ENCODE measurements at regions not wholly inside any gene's neighbourhood (a gene's known extent, or its start where the extent isn't known, plus 50 kb on each side); places are given as distances from the start of the nearest gene placed in this dataset.

DNA sequence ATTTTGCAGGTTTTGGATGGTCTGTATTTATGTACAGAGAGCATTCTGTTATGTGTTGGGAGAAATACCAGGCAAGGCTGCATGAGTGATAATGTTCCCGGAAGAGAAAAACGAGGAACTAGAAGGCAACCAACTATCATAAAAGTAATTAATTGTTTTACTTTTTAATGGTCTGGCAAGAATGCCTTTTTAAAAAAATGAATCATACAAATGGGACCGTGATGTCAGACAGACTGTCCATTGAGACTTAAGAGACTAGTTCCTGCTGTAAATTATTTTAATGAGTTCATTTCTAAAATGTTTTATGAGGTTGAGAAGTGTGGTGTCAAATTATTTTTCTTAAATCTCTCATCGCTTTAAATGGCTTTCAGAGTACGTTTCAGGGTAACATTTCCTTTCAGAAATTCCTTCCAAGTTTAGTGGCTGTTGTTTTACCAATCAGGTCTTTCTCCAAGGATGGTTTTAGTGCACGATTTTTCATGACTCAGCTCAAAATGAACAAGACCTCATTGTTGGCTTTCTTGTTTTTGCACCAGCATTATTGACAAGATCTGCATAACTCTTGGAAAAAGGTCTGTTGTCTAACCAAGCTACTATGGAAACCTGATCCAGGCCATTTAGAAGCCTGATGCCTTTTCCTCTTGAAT is 86.1 kb upstream of the ARHGAP5 start:
- ATAC-seq = no peak
- no peak for DNase-seq (ENCODE audit: low spot score in 2 of 2)
- H3K36me3 Mint-ChIP-seq = no peaks in the 10 kb centered on the region
- no peak overlapping the region for H3K27ac Mint-ChIP-seq
- no peak overlapping the region for H3K4me3 Mint-ChIP-seq
- H3K4me1 Mint-ChIP-seq = no peaks in the 10 kb centered on the region
- peaks cover 7% of the 10 kb centered on the region for H3K9me3 Mint-ChIP-seq

GRCh38 chr14:31992011-31992447 is 85.1 kb upstream of the ARHGAP5 start:
- Mint-ChIP-seq H3K4me1 (no peaks in the 10 kb centered on the region), H3K9me3 (no peaks in the 10 kb centered on the region), H3K4me3 (no peak overlapping the region), H3K27ac (no peak overlapping the region), H3K36me3 (no peaks in the 10 kb centered on the region)
- ATAC-seq (no peak), DNase-seq (ENCODE audit: low spot score in 2 of 2) (no peak)

DNA sequence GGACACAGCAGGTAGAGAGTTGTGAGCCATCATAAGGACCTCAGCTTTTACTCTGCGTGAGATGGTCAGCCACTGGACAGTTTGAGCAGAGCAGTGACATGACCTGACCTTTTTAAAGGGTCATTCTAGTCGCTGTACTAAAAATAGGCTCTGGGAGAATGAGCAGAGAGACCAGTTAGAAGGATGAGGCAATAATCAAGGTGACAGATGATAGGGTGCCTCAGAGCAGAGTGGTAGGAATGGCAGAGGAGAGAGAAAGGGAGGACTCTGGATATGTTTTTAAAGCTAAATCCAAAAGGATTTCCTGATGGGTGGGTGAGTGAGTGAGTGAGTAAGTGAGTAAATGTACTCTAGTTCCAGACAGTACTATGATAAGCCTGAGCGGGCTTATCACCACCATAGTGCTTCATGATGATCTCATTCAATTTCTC is 83.6 kb upstream of the ARHGAP5 start:
- no peaks in the 10 kb centered on the region for H3K9me3 Mint-ChIP-seq
- DNase-seq (ENCODE audit: low spot score in 2 of 2) (no peak), ATAC-seq (no peak)
- no peak overlapping the region for H3K4me3 Mint-ChIP-seq
- no peak overlapping the region for H3K27ac Mint-ChIP-seq
- no peaks in the 10 kb centered on the region for H3K36me3 Mint-ChIP-seq
- no peaks in the 10 kb centered on the region for H3K4me1 Mint-ChIP-seq

- ATAC-seq (no peak), DNase-seq (ENCODE audit: low spot score in 2 of 2) (no peak)
- no peaks in the 10 kb centered on the region for H3K4me1 Mint-ChIP-seq
- H3K27ac Mint-ChIP-seq = no peak overlapping the region
- no peak overlapping the region for H3K4me3 Mint-ChIP-seq
- no peaks in the 10 kb centered on the region for H3K9me3 Mint-ChIP-seq
- no peaks in the 10 kb centered on the region for H3K36me3 Mint-ChIP-seq
Measured at GRCh38 chr14:31994391-31995033, 82.6 kb upstream of the ARHGAP5 start.

DNA sequence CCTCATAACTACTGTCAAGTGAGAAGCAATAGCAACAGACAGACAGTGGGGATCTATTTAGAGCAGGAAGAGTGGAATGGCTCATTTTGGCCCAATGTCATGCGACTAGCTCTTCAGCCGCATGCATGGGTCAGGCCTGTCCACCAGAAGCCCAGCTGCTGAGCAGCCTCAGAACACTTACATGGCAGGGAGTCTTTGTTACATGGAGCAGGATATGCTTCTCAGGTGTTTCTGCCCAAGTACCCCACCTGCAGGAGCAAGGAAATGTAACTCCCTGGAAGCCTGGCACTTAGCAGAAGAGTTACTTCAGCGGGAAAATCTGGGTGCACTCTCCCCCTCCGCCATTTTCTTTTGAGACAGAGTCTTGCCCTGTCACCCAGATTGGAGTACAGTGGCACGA is 73.5 kb upstream of the ARHGAP5 start:
- ATAC-seq (no peak), DNase-seq (ENCODE audit: low spot score in 2 of 2) (no peak)
- H3K4me1 Mint-ChIP-seq = peaks cover 6% of the 10 kb centered on the region
- no peaks in the 10 kb centered on the region for H3K36me3 Mint-ChIP-seq
- H3K27ac Mint-ChIP-seq = no peak overlapping the region
- no peak overlapping the region for H3K4me3 Mint-ChIP-seq
- no peaks in the 10 kb centered on the region for H3K9me3 Mint-ChIP-seq

GRCh38 chr14:32004300-32004699 is 72.8 kb upstream of the ARHGAP5 start:
- Mint-ChIP-seq H3K9me3 (no peaks in the 10 kb centered on the region), H3K27ac (no peak overlapping the region), H3K36me3 (no peaks in the 10 kb centered on the region), H3K4me3 (no peak overlapping the region), H3K4me1 (peaks cover 6% of the 10 kb centered on the region)
- DNase-seq (ENCODE audit: low spot score in 2 of 2) (no peak), ATAC-seq (no peak)

- H3K27ac Mint-ChIP-seq = no peak overlapping the region
- no peaks in the 10 kb centered on the region for H3K36me3 Mint-ChIP-seq
- H3K4me1 Mint-ChIP-seq = peaks cover 6% of the 10 kb centered on the region
- DNase-seq (ENCODE audit: low spot score in 2 of 2) (no peak), ATAC-seq (no peak)
- no peak overlapping the region for H3K4me3 Mint-ChIP-seq
- H3K9me3 Mint-ChIP-seq = no peaks in the 10 kb centered on the region
Measured at GRCh38 chr14:32005628-32006027, 71.5 kb upstream of the ARHGAP5 start.

GRCh38 chr14:32006263-32007110 is 70.6 kb upstream of the ARHGAP5 start:
- no peak for ATAC-seq
- no peak for DNase-seq (ENCODE audit: low spot score in 2 of 2)
- Mint-ChIP-seq H3K4me1 (peaks cover 6% of the 10 kb centered on the region), H3K36me3 (no peaks in the 10 kb centered on the region), H3K9me3 (no peaks in the 10 kb centered on the region), H3K4me3 (no peak overlapping the region), H3K27ac (no peak overlapping the region)

DNA sequence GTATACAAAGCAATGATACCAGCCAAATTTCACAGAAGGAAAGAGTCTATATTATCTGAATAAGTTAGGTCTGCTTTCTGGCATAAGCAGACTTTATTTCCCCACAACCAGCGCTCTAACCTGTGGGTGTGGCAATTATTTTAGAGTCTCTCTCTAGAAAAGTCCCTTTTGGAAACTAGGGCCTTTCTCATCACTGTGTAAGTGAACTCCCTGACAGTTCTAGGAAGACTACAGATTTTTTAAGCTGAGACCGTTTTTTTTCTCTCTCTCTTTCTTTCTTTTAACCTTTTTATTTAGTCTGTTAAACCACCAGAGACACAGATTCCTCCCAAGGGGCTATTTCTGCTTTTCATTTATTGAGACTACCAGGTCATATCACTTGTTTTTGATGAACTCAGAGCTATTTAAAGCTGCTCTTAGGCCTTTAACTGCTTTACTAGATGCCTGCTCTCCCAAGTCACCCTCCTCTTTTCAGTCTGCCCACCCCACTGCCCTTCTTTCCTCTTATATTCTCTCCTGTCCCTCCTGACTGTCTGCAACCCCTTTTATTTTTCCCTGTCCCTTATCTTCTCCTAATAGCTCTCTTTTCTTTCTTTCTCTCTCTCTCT is 69.2 kb upstream of the ARHGAP5 start:
- Mint-ChIP-seq H3K27ac (no peak overlapping the region), H3K4me1 (peaks cover 6% of the 10 kb centered on the region), H3K36me3 (no peaks in the 10 kb centered on the region), H3K9me3 (no peaks in the 10 kb centered on the region), H3K4me3 (no peak overlapping the region)
- ATAC-seq (no peak), DNase-seq (ENCODE audit: low spot score in 2 of 2) (no peak)

DNA sequence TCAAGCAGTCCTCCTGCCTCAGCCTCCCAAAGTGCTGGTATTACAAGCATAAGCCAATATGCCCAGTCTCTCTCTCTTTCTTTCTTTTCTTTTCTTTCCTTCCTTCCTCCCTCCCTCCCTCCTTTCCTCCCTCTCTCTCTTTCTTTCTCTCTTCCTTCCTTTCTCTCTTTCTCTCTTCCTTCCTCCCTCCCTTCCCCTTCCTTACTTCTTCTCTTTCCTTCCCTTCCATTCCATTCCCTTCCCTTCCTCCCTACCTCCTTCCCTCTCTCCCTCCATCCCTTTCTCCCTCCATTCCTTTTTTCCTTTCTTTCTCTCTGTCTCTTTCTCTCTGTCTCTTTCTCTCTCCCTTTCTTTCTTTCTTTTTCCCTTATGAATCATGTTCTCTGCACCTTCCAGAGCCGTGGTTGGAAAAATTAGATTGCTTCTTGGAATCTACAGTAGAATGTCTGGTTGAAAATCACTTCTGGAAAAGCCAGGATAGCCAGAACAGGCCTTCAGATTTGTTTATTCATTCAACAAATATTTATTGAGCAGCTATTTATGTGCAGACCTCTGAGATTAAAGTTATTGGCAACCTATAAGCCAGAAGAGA is 68.4 kb upstream of the ARHGAP5 start:
- ATAC-seq = no peak
- peaks cover 6% of the 10 kb centered on the region for H3K4me1 Mint-ChIP-seq
- H3K9me3 Mint-ChIP-seq = no peaks in the 10 kb centered on the region
- no peak for DNase-seq (ENCODE audit: low spot score in 2 of 2)
- H3K4me3 Mint-ChIP-seq = no peak overlapping the region
- no peak overlapping the region for H3K27ac Mint-ChIP-seq
- no peaks in the 10 kb centered on the region for H3K36me3 Mint-ChIP-seq

- no peak for ATAC-seq
- Mint-ChIP-seq H3K36me3 (no peaks in the 10 kb centered on the region), H3K4me3 (no peak overlapping the region), H3K4me1 (peaks cover 6% of the 10 kb centered on the region), H3K27ac (no peak overlapping the region), H3K9me3 (no peaks in the 10 kb centered on the region)
- no peak for DNase-seq (ENCODE audit: low spot score in 2 of 2)
Measured at GRCh38 chr14:32009221-32009975, 67.7 kb upstream of the ARHGAP5 start.

- no peaks in the 10 kb centered on the region for H3K9me3 Mint-ChIP-seq
- no peak overlapping the region for H3K27ac Mint-ChIP-seq
- DNase-seq (ENCODE audit: low spot score in 2 of 2) (no peak), ATAC-seq (no peak)
- no peak overlapping the region for H3K4me3 Mint-ChIP-seq
- H3K36me3 Mint-ChIP-seq = no peaks in the 10 kb centered on the region
- H3K4me1 Mint-ChIP-seq = peaks cover 6% of the 10 kb centered on the region
Measured at GRCh38 chr14:32009976-32010581, 67.0 kb upstream of the ARHGAP5 start.

DNA sequence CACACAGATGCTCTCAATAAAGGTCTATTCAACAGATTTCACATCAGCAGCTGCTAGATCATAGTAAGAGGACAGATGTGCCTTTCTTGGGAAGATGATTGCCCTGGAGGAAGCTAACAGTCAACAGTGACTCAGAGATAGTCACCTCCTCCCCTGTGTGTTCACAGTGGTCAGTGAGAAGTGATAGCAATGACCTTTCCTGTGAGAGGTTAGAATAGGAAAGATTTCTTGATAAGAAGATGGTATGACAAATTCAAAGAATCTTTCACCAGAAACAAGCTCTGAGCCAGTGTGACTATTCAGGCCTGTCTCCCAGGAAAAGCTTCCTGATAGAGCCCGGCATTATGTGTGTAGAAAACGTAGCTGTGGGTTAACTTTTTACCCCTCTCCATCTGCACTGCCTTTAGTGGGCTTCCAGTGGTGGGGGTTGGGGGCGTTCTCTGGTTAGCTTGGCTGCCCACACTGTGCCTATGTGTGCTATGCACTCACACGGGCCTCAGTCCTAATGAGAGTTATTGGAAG is 66.4 kb upstream of the ARHGAP5 start:
- Mint-ChIP-seq H3K27ac (no peak overlapping the region), H3K9me3 (no peaks in the 10 kb centered on the region), H3K4me1 (peaks cover 6% of the 10 kb centered on the region), H3K36me3 (no peaks in the 10 kb centered on the region), H3K4me3 (no peak overlapping the region)
- ATAC-seq = peak; percentile 33
- DNase-seq (ENCODE audit: low spot score in 2 of 2) = no peak

DNA sequence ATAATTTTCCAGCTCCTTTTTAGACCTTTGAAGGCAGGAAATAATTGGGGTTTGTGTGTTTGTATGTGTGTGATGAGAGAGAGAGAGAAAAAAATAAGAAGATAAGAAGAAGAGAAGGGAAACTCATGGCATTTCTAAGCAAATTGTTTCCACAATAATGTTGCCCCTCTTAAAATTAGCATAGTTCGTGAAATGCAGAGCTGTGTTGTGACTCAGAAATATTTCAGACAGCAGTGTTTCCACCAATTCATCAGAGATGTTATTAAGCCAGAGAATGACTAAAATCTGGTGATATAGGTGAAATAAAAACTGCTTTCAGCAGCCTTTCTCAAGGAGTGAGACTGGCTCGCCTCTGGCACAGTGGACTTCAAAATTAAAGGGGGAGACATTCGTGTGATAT is 65.9 kb upstream of the ARHGAP5 start:
- no peaks in the 10 kb centered on the region for H3K9me3 Mint-ChIP-seq
- peaks cover 5% of the 10 kb centered on the region for H3K4me1 Mint-ChIP-seq

More for the DNA sequence above, 65.9 kb upstream of the ARHGAP5 start:
- H3K4me3 Mint-ChIP-seq = no peak overlapping the region
- H3K36me3 Mint-ChIP-seq = no peaks in the 10 kb centered on the region
- DNase-seq (ENCODE audit: low spot score in 2 of 2) (no peak), ATAC-seq (no peak)
- H3K27ac Mint-ChIP-seq = no peak overlapping the region
